BJ (cell line): ENCODE measurements at regions not wholly inside any gene's neighbourhood (a gene's known extent, or its start where the extent isn't known, plus 50 kb on each side); places are given as distances from the start of the nearest gene placed in this dataset.

Source experiments
- CTCF ChIA-PET: fragments of 350-600 bp; formaldehyde crosslinking; extraction: SDS; loops from one replicate; lab custom pipeline; 2021; ENCODE audit warnings: antibody characterized with exemption, inconsistent platforms; lab: Yijun Ruan, JAX
- POLR2A ChIA-PET: fragments of 300-600 bp; sonication (Branson Sonifier 250); formaldehyde crosslinking; extraction: SDS; loops from one replicate; lab custom pipeline; 2021; ENCODE audit warnings: antibody characterized with exemption; lab: Charles Lee
- DNase-seq: peaks from one replicate; pipeline ENCODE4 v3.0.0-alpha.2; 2011; ENCODE audit warnings: low read depth
- H3K27me3 ChIP-seq: 2 replicates; pipeline ENCODE4 v1.6.0; 2011; ENCODE audit warnings: low read length; ENCODE audit not compliant: control insufficient read depth, insufficient read depth
- H3K36me3 ChIP-seq: 2 replicates; pipeline ENCODE4 v1.5.1; 2011; ENCODE audit warnings: low read length; ENCODE audit not compliant: control insufficient read depth, insufficient read depth
- H3K4me3 ChIP-seq: 2 replicates; pipeline ENCODE4 v1.5.1; 2011; ENCODE audit warnings: low read depth, mild to moderate bottlenecking, control low read depth, low read length
- CTCF ChIP-seq: IDR thresholded peaks from 2 replicates; pipeline ENCODE4 v1.5.1; 2011; ENCODE audit warnings: low read depth, mild to moderate bottlenecking, control low read depth, inconsistent platforms, low read length, moderate library complexity; ENCODE audit not compliant: insufficient read depth

- ChIA-PET CTCF (interaction anchor here (1.2 to 2.1 kb wide), 2 partner anchors 10 to 272 kb away, joined by 5 to 9 read pairs; no protein-coding TSS in a partner anchor), POLR2A (no interaction called here)
- TF ChIP-seq CTCF = no peak
Observed at GRCh38 chr10:35906155-35906554, 264.1 kb upstream of the FZD8 start.

GRCh38 chr10:35903021-35903420 is 260.9 kb upstream of the FZD8 start:
- POLR2A ChIA-PET = no interaction called here
- Histone ChIP-seq H3K27me3 (no peaks in the 10 kb centered on the region), H3K36me3 (no peaks in the 10 kb centered on the region), H3K4me3 (no peak overlapping the region)
- CTCF ChIA-PET = interaction anchor here (2.3 kb wide), 1 partner anchor 14 kb away, joined by 12 read pairs; no protein-coding TSS in a partner anchor
- DNase-seq = no peak
- TF ChIP-seq CTCF = no peak

More at GRCh38 chr10:35906155-35906554, 264.1 kb upstream of the FZD8 start:
- Histone ChIP-seq H3K4me3 (no peak overlapping the region), H3K36me3 (no peaks in the 10 kb centered on the region), H3K27me3 (no peaks in the 10 kb centered on the region)
- no peak for DNase-seq

- TF ChIP-seq CTCF = no peak
- no peak for DNase-seq
- no peaks in the 10 kb centered on the region for H3K36me3 ChIP-seq
- H3K4me3 ChIP-seq = no peak overlapping the region
- H3K27me3 ChIP-seq = no peaks in the 10 kb centered on the region
- ChIA-PET POLR2A (no interaction called here), CTCF (interaction anchor here (1.2 kb wide), 1 partner anchor 18 kb away, joined by 5 read pairs; no protein-coding TSS in a partner anchor)
Observed at GRCh38 chr10:35898716-35899440, 256.8 kb upstream of the FZD8 start.

GRCh38 chr10:35896001-35896400 is 253.9 kb upstream of the FZD8 start:
- H3K36me3 ChIP-seq = no peaks in the 10 kb centered on the region
- H3K27me3 ChIP-seq = no peaks in the 10 kb centered on the region
- ChIA-PET POLR2A (no interaction called here), CTCF (interaction anchor here (1.9 kb wide), 1 partner anchor 20 kb away, joined by 4 read pairs; no protein-coding TSS in a partner anchor)
- no peak for DNase-seq
- H3K4me3 ChIP-seq = no peak overlapping the region
- TF ChIP-seq CTCF = no peak

- Histone ChIP-seq H3K27me3 (no peaks in the 10 kb centered on the region), H3K4me3 (no peak overlapping the region), H3K36me3 (no peaks in the 10 kb centered on the region)
- no peak for DNase-seq
- POLR2A ChIA-PET = no interaction called here
- TF ChIP-seq CTCF = no peak
- CTCF ChIA-PET = no interaction called here
Observed at GRCh38 chr10:35895331-35895730, 253.2 kb upstream of the FZD8 start.
